ENCODE measurements at regions not wholly inside any gene's neighbourhood (a gene's known extent, or its start where the extent isn't known, plus 50 kb on each side); places are given as distances from the start of the nearest gene placed in this dataset.

DNA sequence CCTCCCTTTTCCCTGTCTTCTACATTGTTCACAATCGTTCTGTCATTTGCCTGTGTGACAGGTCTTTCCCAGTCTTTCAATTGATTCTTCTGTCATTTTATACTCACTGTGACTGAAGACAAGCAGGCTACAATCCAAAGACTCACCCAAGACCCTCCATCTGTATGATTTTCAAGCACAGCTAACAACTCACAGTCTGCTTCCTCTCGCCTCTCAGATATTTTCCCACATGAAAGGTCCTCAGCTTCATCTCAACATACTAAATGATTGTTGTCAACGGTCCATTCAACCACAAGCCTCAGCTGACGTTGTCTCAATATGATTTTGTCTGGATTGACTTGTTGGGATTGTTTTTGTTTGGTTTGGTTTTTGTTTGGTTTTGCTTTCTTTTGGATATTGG lies 346.5 kb downstream of the NFIB start:
- TF ChIP-seq, protein P1, sequence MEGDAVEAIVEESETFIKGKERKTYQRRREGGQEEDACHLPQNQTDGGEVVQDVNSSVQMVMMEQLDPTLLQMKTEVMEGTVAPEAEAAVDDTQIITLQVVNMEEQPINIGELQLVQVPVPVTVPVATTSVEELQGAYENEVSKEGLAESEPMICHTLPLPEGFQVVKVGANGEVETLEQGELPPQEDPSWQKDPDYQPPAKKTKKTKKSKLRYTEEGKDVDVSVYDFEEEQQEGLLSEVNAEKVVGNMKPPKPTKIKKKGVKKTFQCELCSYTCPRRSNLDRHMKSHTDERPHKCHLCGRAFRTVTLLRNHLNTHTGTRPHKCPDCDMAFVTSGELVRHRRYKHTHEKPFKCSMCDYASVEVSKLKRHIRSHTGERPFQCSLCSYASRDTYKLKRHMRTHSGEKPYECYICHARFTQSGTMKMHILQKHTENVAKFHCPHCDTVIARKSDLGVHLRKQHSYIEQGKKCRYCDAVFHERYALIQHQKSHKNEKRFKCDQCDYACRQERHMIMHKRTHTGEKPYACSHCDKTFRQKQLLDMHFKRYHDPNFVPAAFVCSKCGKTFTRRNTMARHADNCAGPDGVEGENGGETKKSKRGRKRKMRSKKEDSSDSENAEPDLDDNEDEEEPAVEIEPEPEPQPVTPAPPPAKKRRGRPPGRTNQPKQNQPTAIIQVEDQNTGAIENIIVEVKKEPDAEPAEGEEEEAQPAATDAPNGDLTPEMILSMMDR (conservative IDR thresholded peaks at IDR 0.05; ENCODE audit: low read depth) = no peak
- POLR2A ChIA-PET (ENCODE audit: low non-redundant PET) = no interaction called here
- DNase-seq (ENCODE audit: low spot score) = no peak
- CTCF ChIA-PET = no interaction called here
- no peak overlapping the region for H3K27ac ChIP-seq

DNA sequence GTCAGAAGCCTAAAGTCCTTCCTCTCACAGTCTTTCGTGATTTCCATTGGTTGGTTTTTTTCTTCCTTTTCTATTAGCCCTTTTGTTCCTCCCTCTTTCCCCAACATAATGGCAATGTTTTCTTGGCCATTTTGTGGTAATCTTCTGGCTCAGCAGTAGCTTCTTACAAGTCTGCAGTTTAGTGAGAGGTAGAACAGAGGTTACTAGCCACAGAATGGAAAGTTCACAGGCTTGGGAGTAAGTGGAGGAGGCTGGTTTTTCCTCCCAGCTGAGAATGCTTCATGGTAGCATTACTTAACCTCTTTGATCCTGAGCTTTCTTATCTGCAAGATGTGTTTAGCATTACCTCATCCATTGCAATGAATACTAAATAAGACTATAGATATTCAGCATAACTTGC lies 346.9 kb downstream of the NFIB start:
- TF ChIP-seq, protein P1 (conservative IDR thresholded peaks at IDR 0.05; ENCODE audit: low read depth) = no peak
- POLR2A ChIA-PET (ENCODE audit: low non-redundant PET) = no interaction called here
- no peak overlapping the region for H3K27ac ChIP-seq
- no peak for DNase-seq (ENCODE audit: low spot score)
- CTCF ChIA-PET = interaction anchor here (0.6 kb wide), 1 partner anchor 392 kb away, joined by 3 read pairs; no protein-coding TSS in a partner anchor

DNA sequence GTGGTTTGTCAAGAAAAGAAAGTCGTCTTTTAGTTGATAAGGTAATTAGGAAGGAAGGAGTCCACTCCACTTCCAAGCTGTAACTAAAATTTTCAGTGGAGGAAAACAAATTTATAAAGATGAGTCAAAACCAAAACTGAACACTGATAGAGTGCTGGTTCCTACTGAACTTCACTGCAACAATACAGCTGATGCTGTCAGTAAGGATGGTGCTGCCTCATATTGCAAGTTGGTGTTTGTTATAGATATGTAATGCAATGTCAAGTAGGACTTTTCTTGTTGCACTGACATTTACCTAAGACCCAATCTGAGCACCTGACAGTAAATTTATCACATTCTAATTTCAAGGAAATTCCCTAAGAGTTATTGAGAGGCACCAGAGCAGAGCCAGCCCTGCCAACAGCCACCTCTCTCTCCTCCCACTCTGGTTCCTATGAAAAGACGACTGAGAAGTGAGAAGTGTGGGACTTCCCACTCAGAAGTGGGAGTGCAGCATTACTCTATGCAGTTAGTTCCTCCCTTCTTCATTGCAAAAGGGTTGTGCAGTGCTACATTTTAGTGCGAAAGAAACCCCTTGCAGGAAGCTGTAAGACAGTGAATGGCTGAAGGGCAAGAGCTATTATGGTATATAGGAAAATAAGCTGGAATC lies 350.8 kb downstream of the NFIB start:
- ChIA-PET POLR2A (ENCODE audit: low non-redundant PET) (no interaction called here), CTCF (no interaction called here)
- TF ChIP-seq, protein P1 (conservative IDR thresholded peaks at IDR 0.05; ENCODE audit: low read depth) = no peak
- no peak overlapping the region for H3K27ac ChIP-seq
- no peak for DNase-seq (ENCODE audit: low spot score)

DNA sequence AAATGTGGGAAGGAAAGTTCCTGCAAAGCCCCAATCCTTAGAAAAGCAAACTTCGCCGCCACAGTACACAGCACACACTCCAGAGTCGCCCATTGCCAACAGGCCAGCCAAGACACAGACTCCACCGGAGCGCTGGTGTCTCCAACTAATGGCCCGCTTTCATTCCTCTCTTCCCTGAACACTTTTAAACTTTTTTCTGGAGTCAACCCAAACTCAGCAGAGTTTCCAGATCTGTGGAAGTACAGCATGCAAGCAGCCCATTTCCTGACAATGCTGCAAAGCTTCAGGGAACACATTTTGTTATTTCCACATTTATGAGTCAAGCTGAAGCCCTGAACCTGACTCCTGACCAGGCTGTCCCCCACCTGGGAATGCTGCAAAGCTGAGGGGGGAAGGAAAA lies 351.9 kb downstream of the NFIB start:
- no peak for DNase-seq (ENCODE audit: low spot score)
- CTCF ChIA-PET = no interaction called here
- H3K27ac ChIP-seq = no peak overlapping the region
- TF ChIP-seq, protein P1 (conservative IDR thresholded peaks at IDR 0.05; ENCODE audit: low read depth) = no peak
- POLR2A ChIA-PET (ENCODE audit: low non-redundant PET) = no interaction called here

DNA sequence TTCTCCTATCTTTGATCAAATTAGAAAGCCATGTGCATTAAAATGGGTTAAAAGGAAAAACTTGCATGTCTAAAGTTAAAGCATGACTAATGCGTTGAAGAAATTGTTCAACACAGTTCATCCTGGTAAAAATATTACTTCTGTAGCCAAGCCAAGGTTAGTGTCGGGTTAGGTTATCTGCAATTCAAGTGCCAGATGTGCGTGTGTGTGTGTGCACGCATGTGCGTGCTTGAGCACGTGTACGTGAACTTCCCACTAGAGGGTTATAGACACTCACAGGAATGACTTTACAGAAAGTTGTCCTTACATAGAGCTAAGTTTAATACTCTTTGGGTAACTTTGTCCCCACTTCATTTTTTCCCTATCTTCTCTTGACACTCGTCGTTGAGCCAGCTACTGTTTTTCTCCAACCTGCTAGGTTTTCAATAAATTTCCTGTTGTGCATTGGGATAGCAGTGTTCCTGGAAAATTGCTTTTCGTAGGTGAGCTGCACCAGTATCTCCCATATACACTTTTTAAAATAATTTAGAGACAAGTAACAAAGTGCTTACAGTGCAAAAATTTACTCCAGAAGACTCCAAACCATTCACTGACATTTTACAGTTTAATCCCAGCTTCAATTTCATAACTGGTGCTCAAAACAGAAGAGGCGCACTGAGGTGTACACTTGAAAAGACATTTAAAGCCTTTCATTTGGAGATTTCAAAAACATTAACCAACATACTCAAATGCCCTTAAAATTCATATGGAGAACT lies 353.8 kb downstream of the NFIB start:
- DNase-seq (ENCODE audit: low spot score) = no peak
- no peak overlapping the region for H3K27ac ChIP-seq
- TF ChIP-seq, protein P1 (conservative IDR thresholded peaks at IDR 0.05; ENCODE audit: low read depth) = no peak
- CTCF ChIA-PET = interaction anchor here (0.7 to 1.2 kb wide), 2 partner anchors 10 to 121 kb away, joined by 4 to 14 read pairs; no protein-coding TSS in a partner anchor
- POLR2A ChIA-PET (ENCODE audit: low non-redundant PET) = no interaction called here

DNA sequence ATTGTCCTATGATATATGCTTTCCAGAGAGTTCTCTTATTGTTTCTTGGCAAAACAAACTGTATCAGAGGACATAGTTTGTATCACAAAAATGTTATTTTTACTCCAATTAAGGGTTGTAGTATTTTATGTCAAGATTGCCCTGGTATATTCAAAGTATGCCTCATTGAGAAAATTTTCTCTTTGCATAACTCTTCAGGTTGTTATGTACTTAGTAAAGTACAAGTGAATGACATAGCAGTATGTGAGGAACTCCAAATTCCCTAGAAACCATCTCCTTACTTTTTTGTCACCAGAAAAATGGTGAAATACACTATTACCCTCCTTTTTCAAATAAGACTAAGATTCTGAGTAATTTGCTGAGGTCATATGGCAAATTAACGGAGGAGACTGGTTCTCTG lies 355.3 kb downstream of the NFIB start:
- CTCF ChIA-PET = no interaction called here
- POLR2A ChIA-PET (ENCODE audit: low non-redundant PET) = no interaction called here
- DNase-seq (ENCODE audit: low spot score) = no peak
- TF ChIP-seq, protein P1 (conservative IDR thresholded peaks at IDR 0.05; ENCODE audit: low read depth) = no peak
- H3K27ac ChIP-seq = no peak overlapping the region

Data from RWPE1 (cell line).